Progenitor cell of endocrine pancreas (in vitro differentiated cells): ENCODE measurements at regions not wholly inside any gene's neighbourhood (a gene's known extent, or its start where the extent isn't known, plus 50 kb on each side); places are given as distances from the start of the nearest gene placed in this dataset.

Source experiments
- DNase-seq: peaks from one replicate; pipeline ENCODE4 v3.0.0; 2021; ENCODE audit warnings: low spot score; ENCODE audit not compliant: unreplicated experiment
- H3K27ac Mint-ChIP-seq: 2 replicates; pipeline ENCODE4 v1.8.0; 2021; ENCODE audit warnings: mild to moderate bottlenecking, moderate library complexity, mixed read lengths
- H3K27me3 Mint-ChIP-seq: 2 replicates; pipeline ENCODE4 v1.8.0; 2021; ENCODE audit warnings: mixed read lengths
- H3K36me3 Mint-ChIP-seq: 2 replicates; pipeline ENCODE4 v1.8.0; 2022; ENCODE audit warnings: mixed read lengths; ENCODE audit not compliant: insufficient read depth
- H3K4me1 Mint-ChIP-seq: 2 replicates; pipeline ENCODE4 v1.8.0; 2021; ENCODE audit warnings: low read depth, mixed read lengths
- H3K4me3 Mint-ChIP-seq: 2 replicates; pipeline ENCODE4 v1.8.0; 2021; ENCODE audit warnings: low read depth, mild to moderate bottlenecking, moderate library complexity, mixed read lengths
- H3K9me3 Mint-ChIP-seq: 2 replicates; pipeline ENCODE4 v1.8.0; 2021; ENCODE audit warnings: low read depth, mixed read lengths
- CTCF ChIP-seq: fragments of 200-600 bp; sonication (generic); IDR thresholded peaks from one replicate; pipeline ENCODE4 v1.5.0; 2021; ENCODE audit warnings: antibody characterized with exemption, mild to moderate bottlenecking; ENCODE audit not compliant: unreplicated experiment

- Mint-ChIP-seq H3K36me3 (no peaks in the 10 kb centered on the region), H3K4me1 (no peaks in the 10 kb centered on the region), H3K27me3 (peaks cover 30% of the 10 kb centered on the region), H3K4me3 (no peak overlapping the region), H3K9me3 (peaks cover 3% of the 10 kb centered on the region), H3K27ac (no peak overlapping the region)
- no peak for DNase-seq
- TF ChIP-seq CTCF = no peak
Observed at GRCh38 chr1:4330805-4331766, 323.3 kb upstream of the AJAP1 start.

GRCh38 chr1:4331767-4332163 is 322.6 kb upstream of the AJAP1 start:
- TF ChIP-seq CTCF = no peak
- no peak for DNase-seq
- Mint-ChIP-seq H3K4me1 (no peaks in the 10 kb centered on the region), H3K9me3 (peaks cover 9% of the 10 kb centered on the region), H3K4me3 (no peak overlapping the region), H3K27me3 (peaks cover 28% of the 10 kb centered on the region), H3K27ac (no peak overlapping the region), H3K36me3 (peaks cover 2% of the 10 kb centered on the region)

GRCh38 chr1:4336507-4336906 is 317.9 kb upstream of the AJAP1 start:
- DNase-seq = no peak
- Mint-ChIP-seq H3K36me3 (peaks cover 2% of the 10 kb centered on the region), H3K9me3 (peaks cover 9% of the 10 kb centered on the region), H3K27me3 (peaks cover 14% of the 10 kb centered on the region), H3K27ac (no peak overlapping the region), H3K4me3 (no peak overlapping the region), H3K4me1 (no peaks in the 10 kb centered on the region)
- TF ChIP-seq CTCF = no peak

GRCh38 chr1:4341421-4341820 is 313.0 kb upstream of the AJAP1 start:
- no peak for TF ChIP-seq CTCF
- no peaks in the 10 kb centered on the region for H3K4me1 Mint-ChIP-seq
- no peak overlapping the region for H3K27ac Mint-ChIP-seq
- peaks cover 10% of the 10 kb centered on the region for H3K27me3 Mint-ChIP-seq
- peaks cover 3% of the 10 kb centered on the region for H3K9me3 Mint-ChIP-seq
- peaks cover under 1% of the 10 kb centered on the region for H3K36me3 Mint-ChIP-seq
- no peak overlapping the region for H3K4me3 Mint-ChIP-seq
- no peak for DNase-seq

- H3K4me1 Mint-ChIP-seq = no peaks in the 10 kb centered on the region
- no peak overlapping the region for H3K27ac Mint-ChIP-seq
- DNase-seq = no peak
- TF ChIP-seq CTCF = no peak
- H3K9me3 Mint-ChIP-seq = no peaks in the 10 kb centered on the region
- peaks cover 14% of the 10 kb centered on the region for H3K27me3 Mint-ChIP-seq
- no peaks in the 10 kb centered on the region for H3K36me3 Mint-ChIP-seq
- no peak overlapping the region for H3K4me3 Mint-ChIP-seq
Observed at GRCh38 chr1:4344065-4344732, 310.2 kb upstream of the AJAP1 start.
